NCI-H446 treated with DMSO at 0.1 percent for 48 hours (cell line): ENCODE measurements at regions not wholly inside any gene's neighbourhood (a gene's known extent, or its start where the extent isn't known, plus 50 kb on each side); places are given as distances from the start of the nearest gene placed in this dataset.
"Not testable (repeated sequence)": the region's sequence is repeated elsewhere in the genome, so short reads cannot be mapped to it uniquely, and the experiment has no call there.

Source experiments
- DNase-seq: peaks from one replicate; lab custom pipeline; 2025; lab: John Stamatoyannopoulos, UW

GRCh38 chr10:36872702-36873393 is 252.6 kb upstream of the ANKRD30A start:
- no peak for DNase-seq

DNA sequence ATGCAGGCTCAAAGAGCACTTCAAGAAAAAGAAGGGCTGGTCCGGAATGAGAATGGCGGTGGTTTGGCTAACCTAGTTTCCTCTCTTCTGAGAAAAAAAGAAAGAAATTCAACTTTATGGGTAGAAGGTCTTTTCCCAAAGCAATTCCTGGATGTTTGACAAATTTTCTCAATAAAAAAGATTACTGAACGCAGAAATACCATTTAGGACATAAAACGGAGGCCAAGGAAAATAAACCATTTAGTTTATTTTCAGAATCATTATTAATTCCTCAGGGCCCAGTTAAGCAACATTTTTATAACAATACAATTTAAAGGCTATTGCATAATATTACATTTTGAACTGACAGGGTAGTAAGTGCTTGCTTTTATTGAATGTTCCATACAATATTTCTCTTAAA is 284.6 kb upstream of the ANKRD30A start:
- DNase-seq, result no peak

GRCh38 chr10:36837416-36837815 is 288.0 kb upstream of the ANKRD30A start:
- no peak for DNase-seq

- no peak for DNase-seq
Measured at GRCh38 chr10:36819781-36820180, 305.6 kb upstream of the ANKRD30A start.

DNA sequence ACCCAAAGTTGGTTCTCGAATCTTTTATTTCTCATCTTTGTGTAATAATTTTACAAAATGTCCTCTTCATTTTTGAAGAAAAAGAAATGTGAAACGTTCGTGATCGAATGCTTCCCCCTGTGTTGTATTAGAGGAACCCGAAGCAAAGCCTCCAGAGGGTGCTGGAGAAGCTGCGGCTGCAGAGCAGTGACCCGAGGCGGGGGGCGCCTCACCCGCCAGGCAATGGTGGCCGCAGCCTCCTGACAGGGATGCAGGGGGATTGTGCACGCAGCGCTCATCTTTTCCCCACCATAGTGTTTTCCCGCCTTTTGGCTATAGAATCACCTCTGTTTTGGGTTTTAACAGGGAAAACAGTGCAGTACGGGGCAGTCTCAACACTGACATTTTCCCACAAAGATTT is 307.5 kb upstream of the ANKRD30A start:
- no peak for DNase-seq

DNA sequence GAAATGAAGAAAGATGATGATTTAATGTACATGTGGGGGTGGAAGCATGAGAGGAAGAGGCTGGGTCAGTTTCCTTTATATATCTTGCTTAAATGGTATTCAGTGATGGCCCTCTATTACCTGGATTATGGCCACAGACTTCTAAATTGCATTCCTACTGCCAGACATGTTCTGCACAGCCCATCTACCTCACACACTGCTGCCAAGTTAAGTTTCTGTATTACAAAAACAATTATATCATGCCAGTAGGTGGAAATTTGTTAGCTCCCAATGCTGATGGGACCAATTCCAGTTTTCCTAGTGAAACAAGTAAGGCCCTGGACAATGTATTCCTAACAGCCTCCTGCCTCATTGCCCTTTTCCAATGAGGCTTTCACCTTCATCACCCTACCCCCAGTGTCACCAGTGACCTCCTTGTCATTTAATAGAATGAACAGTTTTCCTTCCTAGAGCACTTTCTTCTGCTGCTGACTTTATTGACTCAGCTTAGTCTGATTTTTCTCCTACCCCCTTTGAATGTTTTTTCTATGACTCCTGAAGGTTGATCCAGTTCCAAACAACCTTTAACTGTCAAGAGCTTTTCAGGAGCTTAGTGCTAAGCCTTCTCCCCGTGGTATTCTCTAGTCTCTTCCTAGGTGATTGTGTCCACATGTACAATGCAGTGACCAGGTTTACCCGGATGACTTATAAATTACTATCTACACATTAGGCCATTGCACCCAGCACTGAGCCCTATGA is 316.6 kb upstream of the ANKRD30A start:
- no peak for DNase-seq

- no peak for DNase-seq
Measured at GRCh38 chr10:36803229-36803628, 322.2 kb upstream of the ANKRD30A start.

DNA sequence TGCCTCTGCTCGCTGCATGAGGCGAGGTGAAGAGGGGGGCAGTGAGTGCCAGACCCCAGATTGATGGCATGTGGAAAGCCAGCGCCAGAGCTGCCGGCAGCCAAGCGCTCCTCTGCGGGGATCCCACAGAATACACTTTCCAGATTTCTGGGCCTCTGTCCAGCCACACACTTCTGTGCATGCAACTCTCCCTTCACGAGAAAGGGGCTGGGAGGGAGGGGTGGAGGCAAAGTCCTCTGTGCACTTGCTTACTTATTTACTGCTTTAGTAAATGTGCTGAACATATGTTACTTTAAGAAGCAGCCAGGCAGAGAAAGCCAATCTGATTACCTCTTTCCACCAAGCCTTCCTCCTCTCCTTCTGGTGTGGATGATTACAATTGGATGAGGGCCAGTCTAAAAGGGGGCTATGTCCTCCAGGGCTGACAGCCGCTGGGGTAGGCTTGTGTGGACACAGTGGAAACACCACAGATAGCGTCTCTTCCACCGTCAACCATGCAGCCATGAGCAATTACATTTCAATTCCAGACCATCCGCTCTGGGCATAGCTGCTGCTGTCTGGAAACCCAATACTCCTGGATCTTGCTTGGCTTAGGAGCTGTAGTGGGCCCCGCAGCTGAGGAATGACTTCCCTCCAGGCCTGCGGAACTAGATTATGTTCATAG is 322.8 kb upstream of the ANKRD30A start:
- peak; percentile 85 for DNase-seq

DNA sequence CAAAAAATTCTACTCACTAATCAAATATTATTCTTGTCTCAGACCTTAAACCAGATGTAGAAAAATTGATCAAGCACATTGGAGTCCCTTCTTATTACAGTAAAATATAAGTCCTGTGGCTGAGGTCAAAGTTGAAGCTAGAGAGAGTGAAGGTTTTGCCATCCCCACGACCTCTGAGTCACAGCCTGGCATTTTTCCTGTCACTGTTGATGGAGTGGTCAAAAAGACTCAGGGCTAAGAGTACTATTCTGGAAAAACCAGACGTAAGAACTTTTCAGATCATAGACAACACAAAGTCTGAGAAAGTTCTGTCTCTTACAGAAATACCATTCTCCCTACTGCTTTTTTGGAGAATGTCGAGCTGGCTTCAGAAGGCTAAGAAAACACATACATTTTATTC is 323.7 kb upstream of the ANKRD30A start:
- DNase-seq, result no peak

- DNase-seq, result no peak
Measured at GRCh38 chr10:36794981-36795380, 330.4 kb upstream of the ANKRD30A start.

- no peak for DNase-seq
Measured at GRCh38 chr10:36789974-36790373, 335.4 kb upstream of the ANKRD30A start.

DNA sequence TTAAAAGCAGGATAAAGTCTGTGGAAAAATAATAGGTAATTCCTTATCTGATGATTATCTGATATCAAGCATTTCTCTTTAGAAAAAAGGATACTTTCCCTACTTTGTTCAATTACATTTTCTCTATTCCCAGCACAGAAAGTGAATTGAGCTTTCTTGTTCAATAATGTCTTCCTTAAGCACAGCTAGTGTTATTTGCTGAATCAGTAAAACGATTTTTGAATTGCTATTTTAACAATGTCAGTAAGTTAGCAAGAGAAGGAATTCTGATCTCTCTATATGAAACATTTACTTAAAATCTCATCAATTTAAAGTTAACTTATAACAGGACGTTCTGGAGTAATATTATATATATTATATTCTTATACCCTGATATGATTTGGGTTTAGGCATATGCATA is 337.2 kb upstream of the ANKRD30A start:
- no peak for DNase-seq

GRCh38 chr10:36783400-36783799 is 342.0 kb upstream of the ANKRD30A start:
- no peak for DNase-seq

DNA sequence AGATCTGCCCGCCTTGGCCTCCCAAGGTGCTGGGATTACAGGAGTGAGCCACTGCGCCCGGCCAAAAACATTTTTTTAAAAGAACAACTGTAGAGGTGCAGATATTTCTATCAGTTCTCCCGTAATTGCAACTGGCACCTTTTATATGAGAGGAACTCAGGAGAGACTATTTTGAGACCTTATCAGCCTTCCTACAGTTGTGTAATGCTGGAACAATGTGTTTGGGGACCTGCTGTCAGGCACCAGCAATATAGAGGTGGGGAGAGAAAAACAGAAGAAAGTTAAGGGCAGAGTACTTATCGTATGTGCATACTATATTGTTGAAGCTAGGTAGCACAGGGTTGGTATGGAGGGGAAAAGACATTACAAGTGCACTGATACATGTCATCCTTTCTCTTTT is 343.8 kb upstream of the ANKRD30A start:
- DNase-seq, result no peak

DNA sequence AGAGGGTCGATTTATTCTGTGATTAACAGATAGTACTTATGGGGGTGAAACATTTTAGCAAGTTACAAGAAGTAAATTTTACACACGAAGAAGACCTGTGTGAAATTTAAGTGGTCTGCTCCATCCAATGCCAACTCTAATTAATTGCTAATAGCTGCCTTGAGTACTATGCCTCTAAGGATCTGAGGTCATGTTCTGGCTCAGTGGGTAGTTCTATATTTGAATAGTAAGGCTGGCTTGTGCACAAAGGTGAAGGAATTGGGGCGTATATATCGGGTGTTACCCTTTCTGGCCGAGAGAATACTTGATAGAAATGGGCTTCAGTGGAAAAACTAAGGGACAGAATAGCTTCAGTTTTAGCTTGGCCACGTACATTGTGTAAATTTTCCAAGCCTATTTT is 345.2 kb upstream of the ANKRD30A start:
- no peak for DNase-seq

DNA sequence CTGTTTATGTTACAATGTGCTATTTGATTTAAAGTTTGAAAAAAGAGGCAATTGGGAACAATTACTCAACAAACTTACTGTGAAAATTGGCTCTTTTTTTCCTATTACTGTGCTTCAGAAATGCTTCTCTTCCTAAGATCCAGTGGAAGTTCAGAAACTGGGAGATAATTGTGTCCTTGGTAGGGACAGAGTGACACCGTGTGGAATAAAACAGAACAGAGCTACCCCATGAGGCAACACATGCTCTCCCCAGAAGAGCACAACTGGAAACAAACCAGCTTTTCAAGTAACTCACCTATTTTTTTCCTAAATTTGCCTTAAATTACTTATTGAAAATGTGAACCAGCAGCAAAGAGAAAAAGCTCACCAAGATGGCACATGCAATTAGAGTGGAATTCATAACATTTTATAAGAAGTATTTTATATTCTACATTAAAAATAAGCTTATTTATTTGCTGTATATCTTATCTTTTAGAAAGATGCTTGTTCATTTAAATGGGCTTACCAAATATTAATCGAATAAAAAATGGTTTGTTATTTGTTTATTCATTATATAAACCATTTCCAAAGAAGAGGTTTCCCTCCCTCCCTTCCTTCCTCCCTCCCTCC is 346.1 kb upstream of the ANKRD30A start:
- DNase-seq, result peak; percentile 30

GRCh38 chr10:36778651-36779050 is 346.7 kb upstream of the ANKRD30A start:
- DNase-seq, result no peak

- no peak for DNase-seq
Measured at GRCh38 chr10:36773652-36774051, 351.7 kb upstream of the ANKRD30A start.

- no peak for DNase-seq
Measured at GRCh38 chr10:36771725-36772124, 353.7 kb upstream of the ANKRD30A start.

- DNase-seq, result not testable (repeated sequence)
Measured at GRCh38 chr10:36769741-36770140, 355.7 kb upstream of the ANKRD30A start.

DNA sequence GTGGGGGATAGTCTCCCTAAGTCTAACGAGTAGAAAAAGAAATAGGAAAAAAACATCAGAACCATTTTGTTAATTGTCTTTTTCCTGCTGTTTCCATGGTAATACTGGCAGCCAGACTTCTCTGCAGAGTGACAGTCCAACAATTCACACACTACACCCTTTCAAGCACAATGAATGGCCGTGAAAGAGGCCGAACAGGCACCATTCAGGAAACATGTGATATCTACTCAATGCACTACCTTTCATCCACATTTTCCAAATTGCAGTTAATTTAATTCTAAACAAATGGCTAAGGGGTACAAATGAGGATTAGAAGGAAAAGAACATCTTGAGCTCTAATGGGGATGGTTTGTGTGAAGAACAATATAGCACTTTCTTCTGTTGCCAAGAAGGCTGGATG is 358.5 kb upstream of the ANKRD30A start:
- DNase-seq, result peak; percentile 13

GRCh38 chr10:36766415-36766810 is 359.0 kb upstream of the ANKRD30A start:
- DNase-seq, result no peak
